Lower lobe of right lung (tissue), 2 donors: ENCODE measurements at regions not wholly inside any gene's neighbourhood (a gene's known extent, or its start where the extent isn't known, plus 50 kb on each side); places are given as distances from the start of the nearest gene placed in this dataset.

Source experiments
- ATAC-seq, 2 donors: fragments of 200-7000 bp; cut with Tn5 transposase; one replicate each; pipeline ENCODE4 v1.9.1; 2020 to 2022; ENCODE audit warnings: mild to moderate bottlenecking in 2 of 2, moderate library complexity in 2 of 2
- DNase-seq: peaks from one replicate; pipeline ENCODE4 v3.0.0-alpha.2; 2020
- H3K27ac ChIP-seq: fragments of 200-600 bp; one replicate; pipeline ENCODE4 v1.8.0; 2022
- H3K27me3 ChIP-seq: fragments of 200-600 bp; one replicate; pipeline ENCODE4 v1.8.0; 2022; ENCODE audit warnings: low read depth
- H3K36me3 ChIP-seq: fragments of 200-600 bp; one replicate; pipeline ENCODE4 v1.8.0; 2022; ENCODE audit warnings: mild to moderate bottlenecking
- H3K4me1 ChIP-seq: fragments of 200-600 bp; one replicate; pipeline ENCODE4 v1.8.0; 2022
- H3K4me3 ChIP-seq: fragments of 200-600 bp; one replicate; pipeline ENCODE4 v1.8.0; 2022; ENCODE audit warnings: mild to moderate bottlenecking
- H3K9me3 ChIP-seq: fragments of 200-600 bp; one replicate; pipeline ENCODE4 v1.8.0; 2022
- CTCF ChIP-seq: fragments of 200-600 bp; IDR thresholded peaks from one replicate; pipeline ENCODE4 v1.8.0; 2022; ENCODE audit warnings: antibody characterized with exemption, mild to moderate bottlenecking
- intact Hi-C: fragments of 100-400 bp; cut with DNase I; formaldehyde crosslinking; loops from one replicate; pipeline ENCODE4 v1.11.0; 2022
- donor health status: DM: no; HTN: yes; CAD: no; lungs with severe emphysema.

GRCh38 chr1:232249861-232250777 lies 379.8 kb downstream of the SIPA1L2 start:
- DNase-seq (no peak), ATAC-seq (no peak)
- Histone ChIP-seq H3K36me3 (no peaks in the 10 kb centered on the region), H3K27me3 (no peaks in the 10 kb centered on the region), H3K27ac (no peak overlapping the region), H3K9me3 (no peaks in the 10 kb centered on the region), H3K4me1 (no peaks in the 10 kb centered on the region), H3K4me3 (no peak overlapping the region)
- intact Hi-C loops, result no loop called here
- no peak for TF ChIP-seq CTCF

- Histone ChIP-seq H3K9me3 (no peaks in the 10 kb centered on the region), H3K4me3 (no peak overlapping the region), H3K4me1 (no peaks in the 10 kb centered on the region), H3K27me3 (no peaks in the 10 kb centered on the region), H3K27ac (no peak overlapping the region), H3K36me3 (no peaks in the 10 kb centered on the region)
- intact Hi-C loops, result no loop called here
- no peak for TF ChIP-seq CTCF
- DNase-seq (no peak), ATAC-seq (no peak)
Measured at GRCh38 chr1:232249339-232249738, 380.6 kb downstream of the SIPA1L2 start.

- ATAC-seq, result no peak
- no peak overlapping the region for H3K27ac ChIP-seq
- intact Hi-C loops, result no loop called here
Measured at GRCh38 chr1:232248276-232248820, 381.6 kb downstream of the SIPA1L2 start.

GRCh38 chr1:232247669-232248068 lies 382.3 kb downstream of the SIPA1L2 start:
- no peaks in the 10 kb centered on the region for H3K9me3 ChIP-seq
- intact Hi-C loops, result no loop called here
- H3K4me3 ChIP-seq, result no peak overlapping the region
- H3K27me3 ChIP-seq, result no peaks in the 10 kb centered on the region
- no peak for TF ChIP-seq CTCF
- H3K27ac ChIP-seq, result no peak overlapping the region
- no peaks in the 10 kb centered on the region for H3K36me3 ChIP-seq
- DNase-seq, result no peak
- no peak for ATAC-seq
- H3K4me1 ChIP-seq, result no peaks in the 10 kb centered on the region

More at GRCh38 chr1:232248276-232248820, 381.6 kb downstream of the SIPA1L2 start:
- DNase-seq, result no peak
- TF ChIP-seq CTCF, result no peak
- H3K36me3 ChIP-seq, result no peaks in the 10 kb centered on the region
- H3K4me3 ChIP-seq, result no peak overlapping the region
- no peaks in the 10 kb centered on the region for H3K4me1 ChIP-seq
- H3K27me3 ChIP-seq, result no peaks in the 10 kb centered on the region
- no peaks in the 10 kb centered on the region for H3K9me3 ChIP-seq

GRCh38 chr1:232244426-232244825 lies 385.5 kb downstream of the SIPA1L2 start:
- ATAC-seq (no peak), DNase-seq (no peak)
- Histone ChIP-seq H3K27ac (no peak overlapping the region), H3K4me3 (no peak overlapping the region), H3K4me1 (no peaks in the 10 kb centered on the region), H3K36me3 (no peaks in the 10 kb centered on the region), H3K9me3 (no peaks in the 10 kb centered on the region), H3K27me3 (no peaks in the 10 kb centered on the region)
- intact Hi-C loops, result no loop called here
- TF ChIP-seq CTCF, result no peak
